ENCODE measurements at regions not wholly inside any gene's neighbourhood (a gene's known extent, or its start where the extent isn't known, plus 50 kb on each side); places are given as distances from the start of the nearest gene placed in this dataset.
A peak's percentile ranks its signal among the peaks of the same experiment; 100 is the strongest.

GRCh38 chr7:106731646-106732444, 70.9 kb upstream of the CCDC71L start:
- intact Hi-C loops (cut with micrococcal nuclease): loop anchor here (5.0 to 10.0 kb wide), 2 partner anchors 187 to 190 kb away; no protein-coding TSS in a partner anchor

GRCh38 chr7:106735637-106736036, 74.7 kb upstream of the CCDC71L start:
- Mint-ChIP-seq H3K27me3 (ENCODE audit: low read depth in 3 of 3) (peaks cover 2 to 9% (median 6%) of the 10 kb centered on the region in 3 donors), H3K9me3 (peaks cover 0 to 2% (median 0%) of the 10 kb centered on the region in 7 donors), H3K36me3 (no peaks in the 10 kb centered on the region), H3K4me1 (peaks cover 26% of the 10 kb centered on the region), H3K4me3 (no peak overlapping the region), H3K27ac (no peak overlapping the region)
- Histone ChIP-seq H3K27me3 (ENCODE audit: control insufficient read depth in 2 of 2, insufficient read depth in 2 of 2, low read length in 2 of 2) (no peaks in the 10 kb centered on the region), H3K79me2 (ENCODE audit: insufficient read depth, low read length) (no peaks in the 10 kb centered on the region), H3K36me3 (replicated peaks in 1 of 2; ENCODE audit: control insufficient read depth in 1 of 2, insufficient read depth in 2 of 2, low read length in 2 of 2) (no peaks in the 10 kb centered on the region), H3K4me1 (ENCODE audit: control insufficient read depth in 1 of 2, insufficient read depth in 2 of 2, low read length in 2 of 2) (peaks cover 17 to 26% of the 10 kb centered on the region in 2 donors), H2AFZ (ENCODE audit: insufficient read depth, low read depth, low read length, poor library complexity, severe bottlenecking) (no peak overlapping the region), H3K4me3 (replicated peaks in 1 of 3; ENCODE audit: low read depth in 2 of 3, low read length in 3 of 3) (no peak overlapping the region), H3K27ac (ENCODE audit: low read depth in 1 of 2, low read length in 2 of 2) (no peak overlapping the region), H3K4me2 (replicated peaks; ENCODE audit: extremely low read depth, low read length, poor library complexity, severe bottlenecking) (no peak overlapping the region), H3K9ac (ENCODE audit: insufficient read depth, low read length, poor library complexity, severe bottlenecking) (no peak overlapping the region), H3K9me3 (replicated peaks in 1 of 2; ENCODE audit: control insufficient read depth in 1 of 2, insufficient read depth in 1 of 2, low read length in 2 of 2) (no peaks in the 10 kb centered on the region), H4K20me1 (ENCODE audit: insufficient read depth, low read length) (no peaks in the 10 kb centered on the region)
- WGBS (ENCODE audit: insufficient coverage): no CpG with 5 or more reads among the region's 1 CpG
- no peak for DNase-seq
- intact Hi-C loops (cut with micrococcal nuclease): loop anchor here (1.0 to 10.0 kb wide), 5 partner anchors 33 to 558 kb away; partner anchors contain the start of gene CCDC71L (in 1 of the 2)
- no peak for TF ChIP-seq CTCF (IDR thresholded peaks at IDR 0.05)

More at GRCh38 chr7:106731646-106732444, 70.9 kb upstream of the CCDC71L start:
- Histone ChIP-seq H3K9ac (ENCODE audit: insufficient read depth, low read length, poor library complexity, severe bottlenecking) (no peak overlapping the region), H3K4me3 (replicated peaks in 1 of 3; ENCODE audit: low read depth in 2 of 3, low read length in 3 of 3) (peak overlapping the region in 1 of 3 experiments; percentile 52), H3K36me3 (replicated peaks in 1 of 2; ENCODE audit: control insufficient read depth in 1 of 2, insufficient read depth in 2 of 2, low read length in 2 of 2) (no peaks in the 10 kb centered on the region), H3K79me2 (ENCODE audit: insufficient read depth, low read length) (no peaks in the 10 kb centered on the region), H3K9me3 (replicated peaks in 1 of 2; ENCODE audit: control insufficient read depth in 1 of 2, insufficient read depth in 1 of 2, low read length in 2 of 2) (no peaks in the 10 kb centered on the region), H3K4me1 (ENCODE audit: control insufficient read depth in 1 of 2, insufficient read depth in 2 of 2, low read length in 2 of 2) (peaks cover 29 to 37% of the 10 kb centered on the region in 2 donors), H3K27ac (ENCODE audit: low read depth in 1 of 2, low read length in 2 of 2) (peak overlapping the region in 1 of 2 donors; percentile 52), H3K4me2 (replicated peaks; ENCODE audit: extremely low read depth, low read length, poor library complexity, severe bottlenecking) (peak overlapping the region; percentile 70), H4K20me1 (ENCODE audit: insufficient read depth, low read length) (no peaks in the 10 kb centered on the region), H3K27me3 (ENCODE audit: control insufficient read depth in 2 of 2, insufficient read depth in 2 of 2, low read length in 2 of 2) (no peaks in the 10 kb centered on the region), H2AFZ (ENCODE audit: insufficient read depth, low read depth, low read length, poor library complexity, severe bottlenecking) (no peak overlapping the region)
- no peak for TF ChIP-seq CTCF (IDR thresholded peaks at IDR 0.05)
- peaks cover 2 to 9% (median 7%) of the 10 kb centered on the region in 3 donors for H3K27me3 Mint-ChIP-seq (ENCODE audit: low read depth in 3 of 3)
- H3K27ac Mint-ChIP-seq: peak overlapping the region in 4 of 7 donors; percentile 0 to 68 (median 8)
- H3K4me1 Mint-ChIP-seq: peaks cover 36% of the 10 kb centered on the region
- 31% methylated on average over 4 of the region's 7 CpGs for WGBS (ENCODE audit: insufficient coverage)
- peaks cover 0 to 4% (median 0%) of the 10 kb centered on the region in 7 donors for H3K9me3 Mint-ChIP-seq
- H3K36me3 Mint-ChIP-seq: no peaks in the 10 kb centered on the region
- peak overlapping the region in 1 of 2 donors; percentile 80 for H3K4me3 Mint-ChIP-seq
- DNase-seq: peak in 1 of 3 donors; percentile 9
